Kidney epithelial cell (primary cell): ENCODE measurements at regions not wholly inside any gene's neighbourhood (a gene's known extent, or its start where the extent isn't known, plus 50 kb on each side); places are given as distances from the start of the nearest gene placed in this dataset.

ENCODE experiments used
- DNase-seq: peaks from one replicate; pipeline ENCODE4 v3.0.0-alpha.2; 2010; ENCODE audit warnings: low read depth
- H3K27me3 ChIP-seq: 2 replicates; pipeline ENCODE4 v1.6.0; 2011; ENCODE audit warnings: low read length; ENCODE audit not compliant: control insufficient read depth, insufficient read depth
- H3K36me3 ChIP-seq: 2 replicates; pipeline ENCODE4 v1.5.1; 2011; ENCODE audit warnings: low read length; ENCODE audit not compliant: control insufficient read depth, insufficient read depth
- H3K4me3 ChIP-seq: 2 replicates; pipeline ENCODE4 v1.5.1; 2011; ENCODE audit warnings: low read depth, mild to moderate bottlenecking, control low read depth, low read length
- CTCF ChIP-seq: IDR thresholded peaks from 2 replicates; pipeline ENCODE4 v1.5.1; 2011; ENCODE audit warnings: mild to moderate bottlenecking, moderate library complexity, low read length, control low read depth, inconsistent platforms; ENCODE audit not compliant: insufficient read depth, poor library complexity, severe bottlenecking

DNA sequence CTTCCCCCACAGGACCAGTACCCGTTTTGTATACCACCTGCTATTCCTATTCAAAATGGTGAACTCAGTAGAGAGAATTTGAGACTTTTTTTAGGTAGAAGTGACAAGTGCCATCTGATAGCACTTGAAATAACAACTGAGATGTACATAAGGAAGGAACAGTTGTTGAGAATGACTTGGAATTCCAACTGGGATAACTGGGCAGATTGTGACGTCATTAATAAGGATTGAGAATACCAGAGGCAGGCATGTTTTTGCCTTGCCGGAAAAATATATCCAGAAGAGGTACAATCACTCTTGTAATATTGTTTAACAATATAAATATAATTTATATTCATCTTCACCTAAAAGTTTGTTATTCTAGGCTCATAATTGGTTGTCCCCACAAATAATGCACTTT, 454.1 kb upstream of the RGMA start:
- no peak for TF ChIP-seq CTCF
- Histone ChIP-seq H3K4me3 (no peak overlapping the region), H3K27me3 (no peaks in the 10 kb centered on the region), H3K36me3 (no peaks in the 10 kb centered on the region)
- no peak for DNase-seq

DNA sequence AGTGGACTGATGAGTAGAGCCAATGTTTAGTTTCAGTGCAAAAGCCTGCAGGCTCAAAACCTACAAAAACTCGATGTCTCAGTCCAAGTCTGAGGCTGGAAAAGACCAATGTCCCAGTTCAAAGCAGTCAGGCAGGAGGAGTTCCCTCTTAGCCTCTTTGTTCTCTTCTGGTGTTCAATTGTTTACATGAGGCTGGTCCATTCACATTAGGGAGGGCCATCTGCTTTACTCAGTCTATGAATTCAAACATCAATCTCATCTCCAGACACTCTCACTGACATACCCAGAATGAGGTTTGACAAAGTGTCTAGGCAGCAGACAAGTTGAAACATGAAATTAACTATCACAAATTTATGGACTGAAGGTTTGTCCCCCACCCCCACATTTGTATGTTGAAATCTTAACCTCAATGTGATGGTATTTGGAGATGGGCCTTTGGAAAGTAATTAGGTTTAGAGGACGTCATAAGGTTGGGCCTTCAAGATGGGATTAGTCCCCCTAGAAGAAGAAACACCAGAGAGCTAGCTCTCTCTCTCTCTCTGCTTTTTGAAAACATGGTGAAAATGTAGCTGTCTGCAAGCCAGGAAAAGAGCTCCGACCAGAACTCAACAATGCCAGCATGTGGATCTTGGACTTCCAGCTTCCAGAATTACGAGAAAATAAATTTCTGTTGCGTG, 438.5 kb upstream of the RGMA start:
- no peak overlapping the region for H3K4me3 ChIP-seq
- DNase-seq: no peak
- no peak for TF ChIP-seq CTCF

GRCh38 chr15:93524432-93524831, 435.4 kb upstream of the RGMA start:
- DNase-seq: no peak
- H3K27me3 ChIP-seq: no peaks in the 10 kb centered on the region
- H3K4me3 ChIP-seq: no peak overlapping the region
- H3K36me3 ChIP-seq: no peaks in the 10 kb centered on the region
- no peak for TF ChIP-seq CTCF

More for the DNA sequence above, 438.5 kb upstream of the RGMA start:
- Histone ChIP-seq H3K36me3 (no peaks in the 10 kb centered on the region), H3K27me3 (no peaks in the 10 kb centered on the region)

GRCh38 chr15:93523481-93523880, 434.5 kb upstream of the RGMA start:
- no peak for TF ChIP-seq CTCF
- Histone ChIP-seq H3K36me3 (no peaks in the 10 kb centered on the region), H3K27me3 (no peaks in the 10 kb centered on the region), H3K4me3 (no peak overlapping the region)
- no peak for DNase-seq

GRCh38 chr15:93520206-93520605, 431.2 kb upstream of the RGMA start:
- Histone ChIP-seq H3K36me3 (no peaks in the 10 kb centered on the region), H3K27me3 (no peaks in the 10 kb centered on the region), H3K4me3 (no peak overlapping the region)
- no peak for DNase-seq
- TF ChIP-seq CTCF: no peak

DNA sequence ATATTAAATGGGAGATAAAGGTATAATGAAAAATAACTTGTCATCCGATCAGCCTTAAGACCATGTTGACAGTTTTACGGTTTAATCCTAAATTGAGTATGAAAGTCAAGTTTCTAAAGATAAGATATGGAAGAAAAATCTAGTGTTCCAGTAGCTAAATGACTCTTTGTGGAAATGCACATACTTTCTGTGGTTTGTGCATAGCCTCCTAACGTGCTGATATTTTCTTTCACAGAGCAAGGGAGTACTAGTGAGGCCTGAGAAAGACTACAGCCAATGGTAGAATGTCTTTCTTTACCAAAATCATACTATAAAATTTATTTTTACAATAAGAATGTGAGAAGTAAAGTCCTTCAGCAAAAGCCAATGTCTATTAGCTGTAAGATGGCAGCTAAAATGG, 430.6 kb upstream of the RGMA start:
- Histone ChIP-seq H3K4me3 (no peak overlapping the region), H3K36me3 (no peaks in the 10 kb centered on the region), H3K27me3 (no peaks in the 10 kb centered on the region)
- TF ChIP-seq CTCF: no peak
- DNase-seq: no peak
